GM03348 (cell line): ENCODE measurements at regions not wholly inside any gene's neighbourhood (a gene's known extent, or its start where the extent isn't known, plus 50 kb on each side); places are given as distances from the start of the nearest gene placed in this dataset.
"Not testable (repeated sequence)": the region's sequence is repeated elsewhere in the genome, so short reads cannot be mapped to it uniquely, and the experiment has no call there.

Experiments used
- DNase-seq: peaks from one replicate; pipeline ENCODE4 v3.0.0; 2012; ENCODE audit warnings: low spot score

DNA sequence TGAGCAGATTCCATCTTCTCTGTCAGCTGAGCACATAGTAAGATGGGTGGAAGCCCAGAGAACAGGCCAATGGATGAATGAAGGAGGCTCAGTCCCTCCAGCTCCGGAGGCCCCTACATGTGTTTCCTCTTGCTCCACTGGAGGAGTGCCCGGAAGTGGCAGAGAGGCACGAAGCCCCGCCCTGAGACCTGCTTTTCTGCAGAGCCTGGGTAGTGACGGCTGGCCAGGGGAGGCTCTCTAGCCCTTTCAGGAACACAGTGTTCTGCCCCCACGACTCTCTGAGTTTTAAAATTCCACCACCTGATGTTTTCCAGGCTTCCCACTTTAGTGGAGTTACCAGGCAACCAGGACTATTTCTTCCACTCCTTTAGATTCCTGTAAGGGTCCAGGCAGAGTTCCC, 149.4 kb upstream of the SLC6A11 start:
- DNase-seq, result no peak

DNA sequence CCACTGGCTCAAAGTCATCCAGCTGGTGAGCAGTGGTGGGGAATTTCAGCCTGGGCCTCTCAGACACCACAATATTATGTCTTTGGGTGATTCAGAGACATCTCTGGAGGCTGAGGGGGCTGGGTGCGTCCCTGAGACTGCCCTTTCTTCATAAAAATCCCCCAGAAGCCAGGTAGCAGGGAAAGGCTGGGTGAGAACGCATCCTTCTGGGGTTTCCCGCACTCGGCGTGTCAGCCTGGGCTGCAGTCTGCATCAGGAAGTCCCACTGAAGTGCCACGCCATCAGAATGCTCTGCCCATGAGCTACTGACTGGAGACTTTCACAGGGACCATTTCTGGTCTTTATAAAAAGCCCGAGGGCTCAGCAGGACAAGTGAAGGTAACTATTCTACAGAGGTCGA, 148.8 kb upstream of the SLC6A11 start:
- DNase-seq, result no peak

DNA sequence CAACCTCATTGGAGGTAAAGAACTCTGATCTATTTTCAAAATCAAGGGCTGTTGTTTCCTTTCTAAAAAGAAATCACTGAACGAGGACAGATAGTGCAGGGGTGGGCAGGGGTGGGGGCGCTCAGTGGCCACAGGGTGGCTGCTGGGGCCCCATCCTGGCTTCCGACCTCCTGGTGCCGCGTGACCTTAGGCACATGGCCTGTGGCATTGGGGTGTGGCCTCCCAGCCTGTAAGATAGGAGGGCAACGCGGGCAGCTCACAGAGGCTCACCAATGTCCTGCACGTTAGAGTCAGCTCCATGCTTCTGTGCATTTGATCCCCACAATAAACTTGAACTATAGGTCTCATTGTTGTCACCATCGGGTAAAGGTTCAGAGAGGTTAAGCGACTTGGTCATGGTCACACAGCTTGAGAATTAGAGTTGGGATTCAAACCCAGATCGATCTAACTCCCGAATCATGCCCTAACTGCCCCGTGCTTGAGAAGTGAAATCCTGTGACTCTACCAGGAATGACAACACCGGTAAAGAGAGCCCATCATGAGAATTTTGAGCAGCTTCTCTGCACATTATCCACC, 148.0 kb upstream of the SLC6A11 start:
- DNase-seq, result no peak

DNA sequence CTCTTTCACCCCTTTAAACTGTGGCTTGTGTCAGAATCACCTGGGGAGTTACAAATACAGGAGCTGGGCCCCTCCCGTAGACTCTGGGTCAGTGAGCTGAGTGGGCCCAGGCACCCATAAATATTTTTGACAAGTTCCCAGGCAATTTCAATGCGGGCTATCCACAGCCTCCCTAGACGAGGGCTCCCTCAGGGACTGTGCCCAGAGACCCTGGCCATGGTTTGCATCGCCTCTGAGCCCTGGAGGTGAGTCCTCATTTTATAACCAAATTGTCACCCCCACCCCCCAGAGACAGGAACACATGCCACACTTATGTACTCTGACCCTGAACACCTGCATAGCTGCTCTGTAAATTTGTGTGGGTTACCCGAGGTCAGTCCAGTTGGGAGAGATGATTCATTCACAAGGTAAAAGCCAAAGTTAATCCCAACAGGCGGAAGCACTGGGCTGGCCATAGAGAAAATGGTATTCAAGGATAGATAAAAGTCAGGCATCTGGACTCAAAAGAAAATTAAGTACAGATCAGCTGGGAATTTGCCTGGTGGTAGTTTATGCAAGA, 146.5 kb upstream of the SLC6A11 start:
- no peak for DNase-seq

DNA sequence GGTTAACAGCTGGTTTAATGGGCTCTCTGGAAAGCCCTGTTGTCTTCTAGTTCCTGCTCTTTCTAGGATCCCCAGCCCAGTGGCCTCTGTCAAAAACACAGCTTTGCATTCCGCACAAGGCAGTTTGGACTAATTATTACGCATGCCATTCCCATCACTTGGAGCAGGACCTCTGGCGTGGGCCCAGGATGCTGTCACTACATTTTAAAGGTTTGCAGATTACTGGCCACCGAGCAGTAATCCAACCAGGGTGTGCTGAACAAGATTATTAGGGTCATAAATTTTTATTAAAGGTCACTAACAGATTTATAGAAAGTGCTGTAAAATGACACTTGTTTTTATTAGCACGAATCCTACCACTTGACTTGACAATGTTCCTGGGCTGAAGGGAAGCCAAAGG, 143.6 kb upstream of the SLC6A11 start:
- DNase-seq, result no peak

DNA sequence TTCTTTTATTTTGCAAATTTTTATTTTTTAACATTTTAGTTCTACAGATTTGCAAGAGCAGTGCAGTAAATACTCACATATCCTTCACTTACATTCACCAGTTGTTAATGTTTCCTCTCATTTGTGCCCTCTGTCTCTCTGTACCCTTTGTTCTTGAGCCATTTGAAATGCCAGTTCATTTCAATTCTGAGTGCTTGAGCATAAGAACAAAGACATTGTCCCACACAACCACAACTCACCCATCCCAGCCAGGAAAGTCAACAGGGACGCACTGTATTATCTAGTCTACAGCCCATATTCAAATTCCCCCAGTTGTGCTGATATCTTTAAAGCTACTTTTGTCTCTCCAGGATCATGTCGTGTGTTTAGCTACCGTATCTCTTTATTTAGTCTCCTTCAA, 141.4 kb upstream of the SLC6A11 start:
- no peak for DNase-seq

DNA sequence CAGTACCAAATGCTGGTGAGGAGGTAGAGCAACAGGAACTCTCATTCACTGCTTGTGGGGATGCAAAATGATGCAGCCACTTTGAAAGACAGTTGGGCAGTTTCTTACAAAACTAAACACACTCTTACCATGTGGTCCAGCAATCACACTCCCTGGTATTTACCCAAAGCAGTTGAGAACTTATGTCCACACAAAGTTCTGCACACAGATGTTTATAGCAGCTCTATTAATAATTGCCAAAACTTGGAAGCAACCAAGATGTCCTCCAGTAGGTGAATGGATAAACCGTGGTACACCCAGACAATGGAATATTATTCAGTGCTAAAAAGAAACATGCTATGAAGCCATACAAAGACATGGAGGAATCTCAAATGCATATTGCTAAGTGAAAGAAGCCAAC, 139.1 kb upstream of the SLC6A11 start:
- no peak for DNase-seq

DNA sequence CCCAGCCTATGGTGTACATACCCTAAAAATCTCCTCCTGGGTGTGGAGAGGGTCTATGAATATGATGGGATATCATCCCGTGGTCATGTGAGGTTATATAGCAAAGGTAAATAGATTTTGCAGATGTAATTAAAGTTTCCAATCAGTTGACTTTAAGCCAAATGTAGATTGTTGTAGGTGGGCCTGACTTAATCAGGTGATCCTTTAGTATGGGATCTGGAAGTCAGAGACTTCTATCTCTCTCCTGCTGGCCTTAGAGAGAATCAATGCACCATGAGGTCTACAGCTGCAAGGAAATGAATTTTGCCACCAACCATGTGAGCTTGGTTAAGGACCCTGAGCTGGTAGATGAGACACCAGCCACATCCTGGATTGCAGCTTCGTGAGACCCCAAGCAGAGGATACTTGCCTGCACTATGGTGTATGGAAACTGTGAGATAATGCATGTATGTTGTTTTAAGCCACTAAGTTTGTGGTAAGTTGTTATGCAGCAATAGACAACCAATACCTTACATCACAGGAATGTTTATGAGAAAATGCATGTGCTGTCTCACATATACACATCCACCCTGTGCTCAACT, 137.1 kb upstream of the SLC6A11 start:
- DNase-seq, result no peak

DNA sequence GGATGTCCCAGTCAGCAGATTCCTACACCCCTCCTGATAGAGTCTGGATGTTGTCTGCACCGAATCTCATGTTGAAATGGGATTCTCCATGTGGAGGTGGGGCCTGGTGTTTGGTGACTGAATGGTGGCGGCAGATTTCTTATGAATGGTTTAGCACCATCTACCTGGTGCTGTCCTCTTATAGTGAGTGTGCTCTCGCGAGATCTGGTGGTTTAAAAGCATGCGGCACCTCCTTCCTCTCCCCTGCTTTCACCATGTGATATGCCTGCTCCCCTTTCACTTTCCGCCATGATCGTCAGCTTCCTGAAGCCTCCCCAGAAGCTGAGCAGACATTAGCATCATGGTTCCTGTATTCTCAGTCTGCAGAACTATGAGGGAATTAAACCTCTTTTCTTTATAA, 135.2 kb upstream of the SLC6A11 start:
- no peak for DNase-seq

DNA sequence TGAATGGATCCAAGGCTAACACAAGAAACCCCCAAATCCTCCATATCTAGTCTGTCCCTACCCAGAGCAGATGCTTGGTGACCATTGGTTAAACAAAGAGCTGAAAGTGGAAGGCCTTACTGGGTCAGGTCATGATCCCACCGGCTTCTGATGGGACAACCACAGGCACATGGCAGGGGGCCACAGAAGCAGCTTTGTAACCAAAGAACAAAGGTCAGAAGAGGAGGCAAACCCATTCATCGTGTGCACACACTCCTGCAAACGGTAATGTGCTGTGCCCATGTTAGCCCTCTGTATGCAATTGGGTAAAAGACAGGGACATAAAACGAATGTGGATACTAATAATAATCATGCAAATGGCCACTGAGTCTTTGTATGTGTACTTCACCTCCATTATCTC, 133.3 kb upstream of the SLC6A11 start:
- no peak for DNase-seq

DNA sequence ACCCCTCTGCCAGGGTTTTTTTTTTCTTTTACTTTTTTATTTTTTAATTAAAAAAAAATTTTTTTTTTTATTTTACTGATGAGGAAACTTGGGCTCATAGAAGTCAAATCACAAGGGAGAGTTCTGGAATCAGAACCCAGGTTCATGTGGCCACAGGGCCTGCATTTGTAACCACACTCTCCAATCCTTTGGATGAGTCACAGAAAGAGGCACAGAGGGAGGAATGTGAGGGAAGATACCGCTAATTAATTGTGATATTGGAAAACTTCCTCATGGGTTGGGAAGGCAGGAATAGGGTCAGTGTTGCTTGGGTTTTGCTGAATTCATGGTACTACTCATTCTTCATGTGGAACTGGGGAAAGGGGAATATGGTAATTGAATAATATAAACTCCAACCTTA, 132.9 kb upstream of the SLC6A11 start:
- DNase-seq, result no peak

DNA sequence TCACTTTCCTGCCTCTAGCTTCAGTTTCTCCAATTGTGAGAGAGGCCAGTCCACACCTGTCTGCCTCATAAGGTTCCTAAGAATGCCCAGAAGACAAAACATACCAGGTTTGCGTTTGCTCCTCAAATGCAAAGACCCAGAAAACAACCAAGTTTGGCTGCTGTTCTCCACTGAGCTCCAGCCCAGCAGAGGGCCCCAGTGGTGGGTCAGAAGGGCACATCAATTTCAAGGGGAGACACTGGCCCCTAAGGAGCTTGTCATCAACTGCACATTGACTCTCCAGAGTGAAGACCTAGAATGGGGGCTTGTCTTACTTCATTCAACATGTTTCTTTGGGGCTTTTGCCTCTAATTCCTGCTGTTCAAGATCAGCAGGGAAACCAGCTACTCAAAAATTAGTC, 127.9 kb upstream of the SLC6A11 start:
- no peak for DNase-seq

DNA sequence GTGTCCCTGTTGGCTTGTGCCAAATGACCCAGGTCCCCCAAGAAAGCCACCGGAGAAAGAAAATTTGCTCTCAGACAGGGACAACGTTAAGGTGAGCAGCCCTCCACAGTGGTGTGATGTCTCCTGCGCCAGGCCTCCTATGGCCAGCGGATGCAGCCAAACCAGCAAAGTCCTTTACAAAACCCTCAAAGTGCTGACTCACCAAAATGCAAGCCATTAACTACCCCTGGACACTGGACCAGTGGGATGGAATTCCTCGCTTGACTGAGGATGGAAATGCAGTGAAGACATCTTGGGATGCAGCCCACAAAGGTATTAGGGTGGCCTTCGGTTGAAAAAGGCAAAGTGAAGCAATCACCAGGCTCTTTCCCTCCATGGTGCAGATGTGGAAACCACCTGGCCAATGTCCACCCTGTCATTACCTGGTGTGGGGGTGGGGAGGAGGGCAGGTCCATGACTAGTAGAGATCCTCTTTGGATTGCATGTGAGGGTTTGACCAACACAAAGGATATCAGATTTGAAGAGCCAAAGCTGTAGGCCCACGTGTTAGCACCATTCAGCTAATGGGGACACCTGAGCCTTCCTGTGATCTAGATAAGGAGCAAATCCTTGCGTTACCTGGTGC, 127.4 kb upstream of the SLC6A11 start:
- DNase-seq, result no peak

DNA sequence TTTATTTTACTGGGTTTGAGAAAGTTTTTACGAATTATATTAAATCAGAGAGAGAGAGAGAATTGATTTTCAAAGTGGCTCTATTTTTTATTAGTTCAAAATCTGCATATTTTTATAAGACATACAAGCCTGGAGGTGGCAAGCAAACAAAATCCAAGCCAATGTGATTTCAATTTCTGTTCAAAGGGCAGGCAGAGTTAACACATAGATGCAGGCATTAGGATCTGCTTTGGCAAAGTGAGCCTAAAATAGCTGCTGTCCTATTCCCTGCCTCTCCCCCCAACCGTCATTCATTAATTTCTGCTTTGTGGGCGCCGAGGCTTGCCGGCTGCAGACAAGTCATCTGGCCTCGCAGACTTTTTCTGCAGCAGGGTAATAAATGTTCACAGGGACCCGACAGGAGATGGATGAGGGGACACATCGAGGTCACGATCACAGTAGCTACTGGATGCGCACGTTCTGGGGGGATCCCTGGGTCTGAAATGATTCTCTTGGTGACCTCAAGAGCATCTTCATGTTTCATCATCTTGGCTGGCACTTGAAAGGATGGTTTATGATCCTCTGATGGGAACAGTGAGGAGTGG, 123.9 kb upstream of the SLC6A11 start:
- DNase-seq, result no peak

DNA sequence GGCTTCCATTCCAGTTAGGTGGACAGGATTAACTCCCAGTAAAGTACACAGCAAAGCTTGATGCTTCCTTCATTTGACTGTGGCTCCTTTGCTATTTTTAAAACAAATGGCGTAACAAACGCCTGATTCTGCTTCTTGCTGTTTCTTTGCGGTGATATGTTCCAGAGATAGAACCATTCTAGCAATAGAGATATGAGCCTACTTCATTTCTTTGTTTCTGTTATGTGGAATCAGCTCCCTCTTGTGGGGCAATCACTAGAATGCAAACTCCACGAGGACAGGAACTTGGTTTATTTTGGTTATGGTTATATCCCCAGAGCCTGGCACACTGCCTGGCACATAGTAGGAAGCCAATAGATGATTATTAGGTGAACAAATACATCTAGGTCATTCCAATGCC, 122.6 kb upstream of the SLC6A11 start:
- DNase-seq, result no peak

DNA sequence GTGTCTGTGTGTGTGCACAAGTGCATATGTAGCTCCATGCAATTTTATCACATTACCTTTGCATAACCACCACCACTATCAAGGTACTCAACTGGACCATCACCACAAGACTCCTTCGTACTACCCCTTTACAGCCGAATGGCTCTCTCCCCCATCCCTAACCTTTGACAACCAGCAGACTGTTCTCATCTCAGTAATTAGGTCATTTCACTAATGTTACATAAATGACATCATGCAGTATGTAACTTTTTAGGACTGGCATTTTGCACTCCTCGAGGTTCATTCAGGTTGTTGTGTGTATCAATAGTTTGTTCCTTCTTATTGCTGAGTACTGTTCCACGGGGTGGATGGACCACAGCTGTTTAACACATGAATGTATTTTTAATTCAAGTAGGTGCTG, 121.8 kb upstream of the SLC6A11 start:
- DNase-seq, result no peak

DNA sequence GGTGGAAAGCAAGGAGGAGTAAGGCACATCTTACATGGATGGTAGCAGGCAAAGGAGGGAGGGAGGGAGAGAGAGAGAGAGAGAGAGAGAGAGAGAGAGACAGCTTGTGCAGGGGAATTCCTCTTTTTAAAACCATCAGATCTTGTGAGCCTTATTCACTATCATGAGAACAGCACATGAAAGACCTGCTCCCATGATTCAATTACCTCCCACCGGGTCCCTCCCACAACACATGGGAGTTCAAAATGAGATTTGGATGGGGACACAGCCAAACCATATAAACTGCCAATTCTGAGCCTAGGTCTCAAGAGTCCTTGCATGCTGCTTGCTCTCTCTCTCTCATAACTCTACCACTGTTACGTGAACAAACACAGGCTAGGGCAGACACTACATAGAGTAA, 120.8 kb upstream of the SLC6A11 start:
- not testable (repeated sequence) for DNase-seq

DNA sequence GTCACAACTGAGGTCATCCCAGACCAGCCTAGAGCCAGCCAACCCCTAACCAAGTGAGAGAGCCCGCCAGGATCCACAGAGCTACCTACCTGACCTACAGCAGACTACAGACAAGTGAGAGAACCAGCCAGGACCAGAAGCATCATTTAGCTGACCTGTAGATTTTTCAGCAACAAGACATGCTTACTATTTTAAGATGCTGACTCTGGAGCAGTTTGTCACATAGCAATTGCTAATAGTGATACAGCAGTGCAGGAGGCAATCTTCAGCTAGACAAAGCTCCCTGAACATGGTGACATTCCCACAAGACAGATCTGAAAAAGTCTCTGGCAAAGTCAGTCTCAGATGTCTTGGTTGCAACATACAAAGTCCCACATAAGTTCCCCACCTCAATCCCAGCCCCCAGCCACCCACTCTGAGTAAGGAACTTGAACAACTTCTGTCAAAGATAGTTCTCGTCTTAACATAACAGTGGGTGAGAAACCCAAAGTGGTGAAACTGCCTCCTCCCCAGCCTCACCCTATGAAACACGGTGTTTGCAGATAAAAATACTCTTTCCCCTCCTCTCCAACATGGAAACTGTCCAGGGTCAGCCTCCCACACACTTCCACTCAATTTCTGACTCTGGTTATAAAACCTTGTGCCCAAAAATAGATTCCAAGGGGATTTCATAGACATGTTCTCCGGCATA, 120.3 kb upstream of the SLC6A11 start:
- no peak for DNase-seq

DNA sequence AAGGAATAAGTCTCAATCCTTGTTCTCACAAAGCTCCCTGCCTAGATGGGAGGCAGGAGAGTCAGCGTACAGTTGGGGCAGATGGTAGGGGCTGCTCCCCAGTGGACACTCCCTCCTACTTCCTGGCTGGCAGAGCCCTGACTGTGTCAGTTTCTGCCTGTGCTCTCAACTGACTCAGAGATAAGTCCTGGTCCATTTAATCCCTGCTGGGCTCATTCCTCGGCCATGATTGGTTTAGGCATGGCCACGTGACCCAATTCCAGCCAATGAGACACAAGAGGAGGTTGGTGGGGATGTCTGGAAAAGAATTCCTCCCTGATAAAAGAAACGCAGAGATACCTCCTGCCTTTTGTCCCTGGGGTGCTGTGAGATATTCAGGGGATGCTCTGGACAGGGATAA, 118.1 kb upstream of the SLC6A11 start:
- no peak for DNase-seq

DNA sequence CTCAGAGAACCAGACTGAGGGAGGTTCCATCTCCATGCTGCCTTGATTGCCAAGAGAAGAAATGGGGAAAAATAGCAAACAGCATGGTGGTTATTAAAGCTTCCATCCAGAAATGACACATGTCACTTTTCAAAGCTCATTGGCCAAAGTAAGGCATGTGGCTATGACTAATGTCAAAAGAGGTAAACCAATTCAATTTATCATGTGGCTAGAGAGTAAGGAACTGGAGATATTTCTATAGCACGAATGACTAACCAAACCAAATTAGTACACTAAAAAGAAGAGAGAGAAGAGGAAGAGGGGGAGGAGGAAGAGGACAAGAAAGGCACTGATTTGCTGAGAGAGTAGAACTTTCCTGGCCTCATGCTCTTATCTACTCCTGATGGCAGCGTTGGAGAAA, 115.2 kb upstream of the SLC6A11 start:
- DNase-seq, result no peak

DNA sequence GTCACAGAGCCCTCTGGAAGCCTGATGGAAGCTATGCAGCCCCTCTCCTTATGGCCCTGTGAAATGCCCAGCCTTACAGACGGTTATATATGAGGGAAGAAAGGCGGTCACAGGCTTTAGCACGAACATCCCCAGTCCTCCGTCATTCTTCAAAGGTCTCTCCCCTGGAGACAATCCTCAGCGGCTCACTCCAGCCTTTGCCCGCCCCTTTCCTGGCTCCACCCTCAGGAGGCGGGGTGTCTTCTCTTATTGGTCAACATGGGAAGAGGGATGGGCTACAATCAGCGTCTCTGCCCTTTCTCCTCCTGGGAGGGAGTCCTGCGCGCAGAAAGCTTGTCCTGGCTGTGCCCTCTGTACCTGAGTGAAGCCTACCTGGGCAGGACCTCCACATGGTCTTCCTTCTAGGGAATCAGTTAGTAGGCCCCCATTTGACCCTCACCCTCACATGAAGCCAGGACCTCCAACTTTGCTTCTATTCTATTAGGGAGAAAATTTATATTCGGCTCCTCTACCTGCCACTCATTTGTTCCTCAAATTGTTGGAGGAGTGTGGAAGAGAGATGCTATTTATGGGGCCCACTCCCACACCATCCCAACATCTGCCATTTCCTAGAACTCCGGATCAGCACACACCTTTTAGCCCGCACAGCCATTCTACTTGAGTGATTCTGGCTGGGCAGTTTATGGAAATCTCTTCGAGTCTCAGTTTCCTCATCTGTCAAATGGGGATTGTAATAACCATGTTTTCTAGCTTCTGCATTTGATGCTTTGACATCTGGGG, 112.9 kb upstream of the SLC6A11 start:
- peak; percentile 20 for DNase-seq

DNA sequence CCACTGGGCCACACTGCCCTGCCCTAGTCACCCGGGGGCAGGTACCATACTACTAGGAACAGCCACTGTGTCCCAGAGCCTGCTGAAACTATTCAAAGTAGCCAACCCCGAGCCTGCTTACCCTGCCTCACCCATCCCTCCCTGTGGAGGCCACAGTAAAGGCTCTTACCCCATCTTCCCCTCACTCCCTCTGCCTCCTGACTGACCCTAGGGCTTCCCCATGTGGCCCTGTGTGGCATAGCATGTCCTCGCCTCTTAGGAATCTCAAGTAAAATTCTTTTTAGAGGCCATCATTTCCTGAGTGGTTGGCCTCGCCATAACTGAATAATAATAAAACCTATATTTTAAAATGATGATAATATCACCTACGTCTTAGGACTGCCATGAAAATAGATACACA, 112.2 kb upstream of the SLC6A11 start:
- peak; percentile 20 for DNase-seq
